Fibroblast of skin of left biceps (primary cell): ENCODE measurements at regions not wholly inside any gene's neighbourhood (a gene's known extent, or its start where the extent isn't known, plus 50 kb on each side); places are given as distances from the start of the nearest gene placed in this dataset.
A peak's percentile ranks its signal among the peaks of the same experiment; 100 is the strongest.

ENCODE experiments used
- DNase-seq, 2 experiments: peaks; one replicate each; pipeline ENCODE4 v3.0.0-alpha.2; 2013; ENCODE audit warnings: low read depth in 2 of 2

DNA sequence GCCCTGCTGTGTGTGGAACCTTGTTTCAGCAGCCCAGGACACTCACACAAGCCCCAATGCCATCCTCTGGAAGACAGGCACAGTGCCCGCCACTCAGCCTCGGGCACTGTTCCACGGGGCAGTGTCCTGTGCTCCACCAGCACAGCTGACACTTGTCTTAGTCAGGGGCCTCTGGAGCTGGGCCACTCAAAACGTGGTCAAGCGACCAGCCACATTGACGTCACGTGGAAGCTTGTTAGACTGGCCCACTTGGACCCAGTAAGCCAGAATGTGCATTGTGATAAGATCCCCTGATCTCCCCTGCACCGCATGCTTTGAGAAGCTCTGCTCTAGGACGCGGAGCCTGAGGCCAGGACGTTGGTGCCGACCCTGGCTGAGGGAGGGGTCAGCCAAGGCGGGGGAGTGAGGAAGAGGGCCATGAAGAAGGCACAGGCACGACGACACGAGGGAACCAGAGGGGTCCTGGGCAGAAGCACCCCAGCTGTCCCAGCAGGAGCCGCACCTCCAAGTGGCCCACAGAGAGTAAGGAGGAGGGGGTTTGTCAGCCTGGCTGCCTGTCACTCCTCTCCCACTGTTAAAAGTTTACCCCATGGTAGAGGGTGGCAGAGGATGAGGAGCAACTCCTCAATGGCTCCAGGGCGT, 64.6 kb downstream of the LINC01488 start:
- DNase-seq, result no peak

DNA sequence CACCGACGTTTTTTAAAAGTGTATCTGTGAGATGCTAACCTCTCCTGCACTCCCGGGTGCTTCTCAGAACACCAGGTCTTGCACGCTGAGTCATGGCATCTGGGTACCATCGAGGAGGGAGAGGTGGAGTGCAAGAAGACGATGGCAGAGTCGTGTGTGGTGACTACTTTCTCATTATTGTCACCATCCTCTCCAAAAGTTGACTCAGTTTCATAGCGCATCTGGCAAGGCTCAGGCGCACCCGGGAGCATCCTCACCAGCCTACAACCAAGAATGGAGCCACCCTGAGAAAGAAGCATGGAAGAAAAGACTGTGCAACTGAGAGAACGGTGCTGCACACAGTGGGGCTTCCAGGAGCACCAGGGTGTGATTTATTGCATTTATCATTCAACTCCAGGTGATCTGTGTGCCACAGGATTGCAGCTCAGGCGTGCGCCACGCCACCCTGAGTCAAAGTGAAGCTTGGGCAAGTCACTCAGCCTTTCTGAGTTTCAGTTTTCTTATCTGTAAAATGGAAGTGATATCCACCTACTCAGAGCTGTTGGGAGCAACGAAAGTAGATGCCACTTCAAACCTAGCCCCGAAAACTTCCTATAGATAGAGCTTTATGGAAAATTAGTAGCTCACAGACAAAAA, 65.4 kb downstream of the LINC01488 start:
- DNase-seq, result no peak

- no peak for DNase-seq
Measured at GRCh38 chr11:69550846-69551245, 69.4 kb downstream of the LINC01488 start.

GRCh38 chr11:69551963-69552362, 70.5 kb downstream of the LINC01488 start:
- DNase-seq, result no peak

DNA sequence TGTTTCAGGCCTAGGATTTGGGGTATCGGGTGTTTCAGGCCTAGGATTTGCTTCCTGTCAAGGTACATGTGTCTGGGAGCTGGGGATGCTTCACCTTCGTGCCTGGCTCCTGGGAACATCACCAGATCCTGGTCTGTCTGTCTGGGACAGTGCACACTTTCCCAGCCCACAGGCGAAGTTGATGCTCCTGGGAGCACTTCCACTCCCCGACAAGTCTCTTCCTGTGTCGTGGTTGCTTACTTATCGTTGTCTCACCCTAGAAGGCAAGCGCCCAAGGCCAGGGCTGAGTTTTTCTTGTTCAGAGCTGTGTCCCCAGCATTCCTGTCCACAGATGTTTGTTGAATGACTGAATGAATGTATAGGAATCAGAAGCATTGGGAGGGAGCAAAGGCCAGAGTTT, 71.5 kb downstream of the LINC01488 start:
- DNase-seq, result no peak

DNA sequence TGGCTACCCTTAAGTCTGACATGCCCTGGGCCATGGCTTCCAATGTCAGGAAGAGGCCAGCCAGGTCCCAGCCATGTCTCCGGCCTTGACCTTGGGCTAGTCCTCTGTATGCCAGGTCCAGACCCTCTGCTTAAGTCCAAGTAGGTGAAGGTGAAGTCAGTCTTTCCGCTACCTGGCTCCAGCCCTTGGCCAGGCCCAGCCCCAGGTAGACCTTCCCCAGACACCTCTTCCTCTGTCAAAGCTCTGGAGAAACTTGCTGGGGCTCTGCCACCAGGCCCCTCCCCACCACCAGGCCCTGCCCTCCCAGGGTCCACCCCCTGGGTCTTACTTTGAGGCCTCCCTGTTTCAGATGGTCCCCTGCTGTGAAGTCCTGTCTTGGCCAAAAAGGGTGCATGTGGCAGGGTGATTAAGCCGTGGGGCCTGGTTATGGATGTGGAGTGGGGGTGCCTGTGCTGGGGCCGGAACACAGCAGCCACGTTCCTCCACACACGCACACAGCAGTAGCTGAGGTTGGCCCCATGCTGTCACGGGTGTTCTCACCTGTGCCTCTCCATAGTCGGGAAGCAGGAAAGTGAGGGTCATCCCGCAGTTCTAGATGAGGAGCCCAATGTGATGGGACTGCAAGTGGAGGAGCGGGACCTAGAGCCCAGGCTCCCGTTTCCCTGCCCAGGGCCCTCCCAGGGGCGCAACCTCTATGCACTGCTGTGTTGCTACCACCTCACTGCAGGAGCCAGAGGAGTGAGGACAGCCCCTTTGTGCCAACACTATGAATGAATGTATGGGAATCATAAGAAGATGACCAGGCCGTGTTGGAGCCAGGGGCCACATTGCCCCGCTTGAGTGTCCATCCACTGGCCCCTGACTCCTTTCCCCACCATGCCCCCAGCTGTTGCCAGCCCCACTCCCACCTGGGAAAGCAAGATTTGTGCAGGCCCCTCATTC, 72.2 kb downstream of the LINC01488 start:
- no peak for DNase-seq

- no peak for DNase-seq
Measured at GRCh38 chr11:69554849-69555248, 73.4 kb downstream of the LINC01488 start.

GRCh38 chr11:69557266-69557665, 75.8 kb downstream of the LINC01488 start:
- DNase-seq, result no peak

DNA sequence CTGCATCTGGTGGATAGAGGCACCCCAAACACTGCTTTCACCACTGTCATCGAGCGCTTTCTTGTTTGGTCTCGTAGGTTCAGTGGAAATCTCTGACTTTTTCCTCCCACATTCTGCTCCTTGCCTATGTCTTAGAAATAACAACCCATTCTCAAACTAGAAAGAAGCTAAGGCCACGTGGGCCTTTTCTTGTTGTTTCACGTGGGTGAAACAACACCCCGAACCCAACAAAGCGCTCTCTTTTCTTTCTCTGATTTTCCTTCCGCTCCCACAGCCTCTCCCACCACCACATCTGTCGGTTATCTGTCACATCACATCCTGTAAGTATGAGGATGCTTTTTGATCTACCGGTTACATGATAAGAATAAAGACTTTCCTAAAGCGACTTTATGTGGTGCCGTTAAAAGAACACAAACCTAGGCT, 77.1 kb downstream of the LINC01488 start:
- DNase-seq, result no peak

GRCh38 chr11:69559181-69559580, 77.7 kb downstream of the LINC01488 start:
- DNase-seq, result no peak

- DNase-seq, result no peak
Measured at GRCh38 chr11:69560141-69560790, 78.8 kb downstream of the LINC01488 start.

GRCh38 chr11:69562302-69562701, 78.7 kb upstream of the CCND1 start:
- no peak for DNase-seq

GRCh38 chr11:69562816-69563215, 78.1 kb upstream of the CCND1 start:
- DNase-seq, result no peak

GRCh38 chr11:69563306-69563705, 77.7 kb upstream of the CCND1 start:
- no peak for DNase-seq

DNA sequence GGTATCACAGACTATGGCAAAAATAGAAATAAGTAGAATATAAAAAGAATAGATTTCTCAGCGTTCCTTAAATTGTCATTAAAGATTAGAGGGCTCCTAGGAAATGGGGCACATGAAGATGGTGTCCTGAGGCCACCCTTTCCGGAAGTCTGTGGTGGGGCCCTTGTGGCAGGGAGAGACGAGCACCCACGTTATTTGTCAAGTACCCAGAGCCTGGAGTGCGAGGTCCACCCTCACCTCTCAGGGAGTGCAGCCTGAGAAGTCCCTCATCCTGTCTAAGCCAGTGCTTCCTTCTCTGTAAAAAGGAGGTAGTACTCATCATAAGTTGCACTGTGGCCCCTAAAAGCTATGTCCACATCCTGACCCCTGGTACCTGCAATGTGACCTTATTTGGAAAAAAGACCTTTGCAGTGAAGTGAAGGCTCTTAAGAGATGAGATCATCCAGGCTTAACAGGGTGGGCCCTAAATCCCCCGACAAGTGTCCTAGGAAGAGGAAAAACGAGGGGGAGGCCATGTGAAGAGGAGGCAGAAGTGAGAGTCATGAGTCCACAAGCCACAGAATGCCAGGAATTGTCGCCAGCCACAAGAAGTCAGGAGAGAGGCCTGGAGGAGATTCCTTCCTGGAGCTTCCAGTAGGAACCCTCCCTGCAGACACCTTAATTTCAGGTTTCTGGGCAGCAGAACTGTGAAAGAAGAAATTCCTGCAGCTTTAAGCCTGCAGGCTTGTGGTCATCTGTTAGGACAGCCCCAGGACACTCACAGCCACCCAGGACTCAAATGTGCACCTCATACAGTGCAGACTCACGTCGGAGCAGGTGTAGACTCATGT, 76.8 kb upstream of the CCND1 start:
- peak in 1 of 2 experiments; percentile 22 for DNase-seq

GRCh38 chr11:69566001-69566400, 75.0 kb upstream of the CCND1 start:
- no peak for DNase-seq

DNA sequence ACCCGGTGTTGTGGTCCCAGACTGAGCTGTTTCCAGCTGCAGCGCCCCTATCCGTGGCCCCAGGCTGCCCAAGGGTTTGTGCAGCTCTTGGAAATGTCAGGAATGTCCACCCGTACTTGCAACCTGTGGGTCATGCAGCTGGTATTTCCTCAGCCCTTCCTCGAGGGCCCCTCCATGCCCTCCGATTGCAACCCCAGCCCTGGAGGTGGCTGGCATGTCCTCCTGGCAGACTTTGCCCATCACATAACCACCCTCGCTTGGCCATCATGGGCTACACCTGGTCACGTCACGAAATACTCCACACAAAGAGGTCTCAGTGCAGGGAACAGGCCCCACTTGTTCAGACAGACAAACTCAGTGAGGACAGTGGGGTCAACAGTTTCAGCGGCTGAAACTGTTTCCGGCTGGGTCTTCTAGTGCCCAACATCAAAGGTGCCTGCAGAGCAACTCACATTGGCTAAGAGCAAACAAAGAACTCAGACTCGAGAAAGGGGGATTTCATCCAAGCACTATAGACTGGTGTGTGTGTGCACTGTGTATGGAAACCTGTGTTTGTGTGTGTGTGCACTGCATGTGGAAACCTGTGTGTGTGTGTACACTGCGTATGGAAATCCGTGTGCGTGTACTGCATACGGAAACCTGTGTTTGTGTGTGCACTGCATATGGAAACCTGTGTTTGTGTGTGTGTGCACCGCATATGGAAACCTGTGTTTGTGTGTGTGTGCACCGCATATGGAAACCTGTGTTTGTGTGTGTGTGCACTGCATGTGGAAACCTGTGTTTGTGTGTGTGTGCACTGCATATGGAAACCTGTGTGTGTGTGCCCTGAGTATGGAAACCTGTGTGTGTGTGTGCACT, 72.8 kb upstream of the CCND1 start:
- DNase-seq, result no peak

DNA sequence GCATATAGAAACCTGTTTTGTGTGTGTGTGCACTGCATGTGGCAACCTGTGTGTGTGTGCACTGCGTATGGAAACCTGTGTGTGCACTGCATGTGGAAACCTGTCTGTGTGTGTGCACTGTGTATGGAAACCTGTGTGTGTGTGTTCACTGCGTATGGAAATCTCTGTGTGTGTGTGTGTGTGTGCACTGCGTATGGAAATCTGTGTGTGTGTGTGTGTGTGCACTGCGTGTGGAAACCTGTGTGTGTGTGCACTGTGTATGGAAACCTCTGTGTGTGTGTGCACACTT, 72.2 kb upstream of the CCND1 start:
- no peak for DNase-seq

GRCh38 chr11:69569306-69570200, 71.4 kb upstream of the CCND1 start:
- DNase-seq, result no peak
